ENCODE measurements at regions not wholly inside any gene's neighbourhood (a gene's known extent, or its start where the extent isn't known, plus 50 kb on each side); places are given as distances from the start of the nearest gene placed in this dataset.

GRCh38 chr13:100845128-100845757 is 170.6 kb upstream of the TMTC4 start:
- no peak for TF ChIP-seq CTCF (IDR thresholded peaks at IDR 0.05)
- no peak for TF ChIP-seq POLR2A (IDR thresholded peaks at IDR 0.05)
